DND-41 (cell line): ENCODE measurements at regions not wholly inside any gene's neighbourhood (a gene's known extent, or its start where the extent isn't known, plus 50 kb on each side); places are given as distances from the start of the nearest gene placed in this dataset.

Source experiments
- ATAC-seq: fragments of 200-7000 bp; cut with Tn5 transposase; 3 replicates; pipeline ENCODE4 v1.9.1; 2021; ENCODE audit warnings: low read depth; ENCODE audit not compliant: insufficient read depth
- DNase-seq: peaks from one replicate; pipeline ENCODE4 v3.0.0-alpha.2; 2020
- H2AFZ ChIP-seq: 2 replicates; pipeline ENCODE4 v1.6.0; 2012; ENCODE audit warnings: low read depth, low read length
- H3K27ac ChIP-seq: 2 replicates; pipeline ENCODE4 v1.5.1; 2012; ENCODE audit warnings: low read length, inconsistent platforms
- H3K27me3 ChIP-seq: fragments of 200-600 bp; sonication (generic); 2 replicates; pipeline ENCODE4 v1.6.0; 2012; ENCODE audit warnings: low read length, mild to moderate bottlenecking, inconsistent platforms; ENCODE audit not compliant: insufficient read depth, poor library complexity
- H3K36me3 ChIP-seq: 2 replicates; pipeline ENCODE4 v1.5.1; 2012; ENCODE audit warnings: low read length, inconsistent platforms; ENCODE audit not compliant: insufficient read depth
- H3K4me1 ChIP-seq: 2 replicates; pipeline ENCODE4 v1.5.1; 2012; ENCODE audit warnings: mild to moderate bottlenecking, low read length; ENCODE audit not compliant: insufficient read depth
- H3K4me2 ChIP-seq: 2 replicates; pipeline ENCODE4 v1.6.0; 2012; ENCODE audit warnings: mild to moderate bottlenecking, moderate library complexity, low read length, inconsistent platforms; ENCODE audit not compliant: insufficient read depth
- H3K4me3 ChIP-seq, 2 experiments: fragments of 200-600 bp in 1 of 2; shearing (Covaris generic) in 1 of 2; 2 replicates each; pipeline ENCODE4 v1.5.1; 2012 to 2016; ENCODE audit warnings: inconsistent platforms in 2 of 2, low read length in 2 of 2, mild to moderate bottlenecking in 2 of 2, low read depth in 1 of 2, moderate library complexity in 1 of 2
- H3K79me2 ChIP-seq: 2 replicates; pipeline ENCODE4 v1.6.0; 2012; ENCODE audit warnings: low read length, inconsistent platforms; ENCODE audit not compliant: insufficient read depth
- H3K9ac ChIP-seq: 2 replicates; pipeline ENCODE4 v1.6.0; 2012; ENCODE audit warnings: low read depth, mild to moderate bottlenecking, inconsistent platforms, low read length, moderate library complexity
- H3K9me3 ChIP-seq: 2 replicates; pipeline ENCODE4 v1.5.1; 2012; ENCODE audit warnings: low read length, moderate library complexity, mild to moderate bottlenecking, inconsistent platforms; ENCODE audit not compliant: insufficient read depth, severe bottlenecking
- H4K20me1 ChIP-seq: 2 replicates; pipeline ENCODE4 v1.6.0; 2012; ENCODE audit warnings: low read length; ENCODE audit not compliant: insufficient read depth
- CTCF ChIP-seq: IDR thresholded peaks from 2 replicates; pipeline ENCODE4 v1.5.1; 2012; ENCODE audit warnings: borderline replicate concordance, low read length, moderate library complexity, mild to moderate bottlenecking; ENCODE audit not compliant: poor library complexity, severe bottlenecking; ENCODE audit errors: extremely low read depth
- EZH2 ChIP-seq: IDR thresholded peaks from 3 replicates; pipeline ENCODE4 v1.6.1; 2012; ENCODE audit warnings: borderline replicate concordance, low read depth, mild to moderate bottlenecking, moderate library complexity, low read length, inconsistent platforms; ENCODE audit not compliant: severe bottlenecking

DNA sequence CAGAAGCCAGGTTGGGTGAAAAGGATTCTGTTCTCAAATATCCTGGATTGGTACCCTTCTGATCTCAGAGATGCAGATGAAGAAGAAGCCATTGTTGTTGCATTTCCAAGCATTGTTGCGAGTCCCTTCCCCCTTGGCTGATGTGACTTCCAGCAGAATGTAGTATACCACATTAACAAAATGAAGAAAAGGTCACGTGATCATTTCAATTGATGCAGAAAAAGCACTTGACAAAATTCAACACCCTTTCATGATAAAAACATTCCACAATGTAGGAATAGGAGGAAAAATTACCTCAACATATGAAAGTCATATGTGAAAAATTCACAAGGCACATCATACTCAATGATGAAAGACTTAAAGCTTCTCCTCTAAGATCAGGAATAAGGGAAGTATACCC is 181.9 kb upstream of the PFN2 start:
- Histone ChIP-seq H3K4me3 (no peak overlapping the region), H3K79me2 (no peaks in the 10 kb centered on the region), H3K36me3 (no peaks in the 10 kb centered on the region), H4K20me1 (no peaks in the 10 kb centered on the region), H2AFZ (no peak overlapping the region), H3K4me1 (no peaks in the 10 kb centered on the region), H3K9ac (no peak overlapping the region), H3K27ac (no peak overlapping the region), H3K27me3 (peaks cover 10% of the 10 kb centered on the region), H3K4me2 (no peak overlapping the region), H3K9me3 (no peaks in the 10 kb centered on the region)
- DNase-seq (no peak), ATAC-seq (no peak)
- TF ChIP-seq CTCF (no peak), EZH2 (no peak)

- Histone ChIP-seq H3K4me3 (no peak overlapping the region), H3K79me2 (no peaks in the 10 kb centered on the region), H4K20me1 (no peaks in the 10 kb centered on the region), H2AFZ (no peak overlapping the region), H3K4me2 (no peak overlapping the region), H3K4me1 (no peaks in the 10 kb centered on the region), H3K27ac (no peak overlapping the region), H3K27me3 (peaks cover 10% of the 10 kb centered on the region), H3K9ac (no peak overlapping the region), H3K36me3 (no peaks in the 10 kb centered on the region), H3K9me3 (no peaks in the 10 kb centered on the region)
- TF ChIP-seq EZH2: no peak
- no peak for TF ChIP-seq CTCF
- no peak for ATAC-seq
- DNase-seq: no peak
Measured at GRCh38 chr3:150150633-150151032, 179.9 kb upstream of the PFN2 start.

- H3K27ac ChIP-seq: no peak overlapping the region
- no peak overlapping the region for H2AFZ ChIP-seq
- no peak for DNase-seq
- H3K79me2 ChIP-seq: no peaks in the 10 kb centered on the region
- no peak overlapping the region for H3K4me2 ChIP-seq
- peaks cover 10% of the 10 kb centered on the region for H3K27me3 ChIP-seq
- TF ChIP-seq EZH2 (no peak), CTCF (no peak)
- H3K4me3 ChIP-seq: no peak overlapping the region
- H3K9ac ChIP-seq: no peak overlapping the region
- no peaks in the 10 kb centered on the region for H3K36me3 ChIP-seq
- ATAC-seq: no peak
- H3K9me3 ChIP-seq: no peaks in the 10 kb centered on the region
- H3K4me1 ChIP-seq: no peaks in the 10 kb centered on the region
- no peaks in the 10 kb centered on the region for H4K20me1 ChIP-seq
Measured at GRCh38 chr3:150149651-150150051, 179.0 kb upstream of the PFN2 start.

DNA sequence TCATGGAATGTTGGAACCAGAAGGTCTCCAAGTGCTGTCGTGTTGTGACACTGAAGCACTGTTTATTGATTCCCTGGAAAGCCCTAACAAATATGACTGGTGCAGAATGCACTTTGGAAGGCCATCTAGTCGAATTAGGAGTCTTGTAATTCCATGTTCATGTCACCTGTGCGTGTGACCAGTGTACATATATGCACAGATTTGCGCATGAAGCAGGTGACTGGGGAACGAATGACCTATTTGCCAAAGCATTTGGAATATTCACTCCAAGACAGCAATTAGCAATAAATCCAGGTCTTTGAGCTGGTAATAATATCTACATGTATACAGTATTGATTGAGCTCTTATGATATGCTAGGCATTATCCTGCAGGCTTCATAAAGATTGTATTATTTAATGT is 177.5 kb upstream of the PFN2 start:
- no peaks in the 10 kb centered on the region for H3K79me2 ChIP-seq
- DNase-seq: no peak
- no peaks in the 10 kb centered on the region for H4K20me1 ChIP-seq
- H3K9ac ChIP-seq: no peak overlapping the region
- no peak overlapping the region for H3K4me3 ChIP-seq
- no peaks in the 10 kb centered on the region for H3K4me1 ChIP-seq
- H3K27ac ChIP-seq: no peak overlapping the region
- H3K9me3 ChIP-seq: no peaks in the 10 kb centered on the region
- H3K4me2 ChIP-seq: no peak overlapping the region
- peaks cover 10% of the 10 kb centered on the region for H3K27me3 ChIP-seq
- H3K36me3 ChIP-seq: no peaks in the 10 kb centered on the region
- no peak overlapping the region for H2AFZ ChIP-seq
- no peak for TF ChIP-seq EZH2
- no peak for TF ChIP-seq CTCF
- no peak for ATAC-seq
